Motor neuron (in vitro differentiated cells): ENCODE measurements at regions not wholly inside any gene's neighbourhood (a gene's known extent, or its start where the extent isn't known, plus 50 kb on each side); places are given as distances from the start of the nearest gene placed in this dataset.
"Not testable (repeated sequence)": the region's sequence is repeated elsewhere in the genome, so short reads cannot be mapped to it uniquely, and the experiment has no call there.

Source experiments
- ATAC-seq, 8 experiments: fragments of 200-7000 bp; cut with Tn5 transposase; replicated peaks in 6 of 8; 2 replicates each; pipeline ENCODE4 v1.8.0; 2021; ENCODE audit warnings: mild to moderate bottlenecking in 8 of 8, moderate library complexity in 8 of 8
- H3K27ac ChIP-seq, 2 donors: fragments of 250-450 bp; sonication (Bioruptor Pico); 2 replicates each; pipeline ENCODE4 v1.9.0; 2021; ENCODE audit warnings: antibody characterized with exemption in 2 of 2, mild to moderate bottlenecking in 2 of 2, moderate library complexity in 1 of 2
- H3K4me1 ChIP-seq, 2 donors: fragments of 250-450 bp; sonication (Bioruptor Pico); replicated peaks in 1 of 2; 2 replicates each; pipeline ENCODE4 v1.6.1; 2021; ENCODE audit warnings: antibody characterized with exemption in 2 of 2, mild to moderate bottlenecking in 2 of 2, moderate library complexity in 1 of 2
- H3K4me3 ChIP-seq, 5 donors: fragments of 250-450 bp; sonication (Bioruptor Pico); 2 replicates each; pipeline ENCODE4 v1.9.0; 2021; ENCODE audit warnings: antibody characterized with exemption in 5 of 5, mild to moderate bottlenecking in 5 of 5, moderate library complexity in 4 of 5
- whole genome bisulfite sequencing, 10 experiments: fragments of 450-650 bp; shearing (Covaris generic); methylation state at CpG; one replicate each; pipeline ENCODE4 v1.0.0; 2022; 5-methylcytosine and 5-hydroxymethylcytosine counted together
- in situ Hi-C, 9 experiments: fragments of 400-800 bp; cut with MboI; loops; one replicate each; pipeline ENCODE4 v1.15.0; 2021; ENCODE audit warnings: low sequenced_read_pairs in 9 of 9, low pct_unique_long_range_greater_than_20kb in 2 of 9; ENCODE audit not compliant: unreplicated experiment in 9 of 9

DNA sequence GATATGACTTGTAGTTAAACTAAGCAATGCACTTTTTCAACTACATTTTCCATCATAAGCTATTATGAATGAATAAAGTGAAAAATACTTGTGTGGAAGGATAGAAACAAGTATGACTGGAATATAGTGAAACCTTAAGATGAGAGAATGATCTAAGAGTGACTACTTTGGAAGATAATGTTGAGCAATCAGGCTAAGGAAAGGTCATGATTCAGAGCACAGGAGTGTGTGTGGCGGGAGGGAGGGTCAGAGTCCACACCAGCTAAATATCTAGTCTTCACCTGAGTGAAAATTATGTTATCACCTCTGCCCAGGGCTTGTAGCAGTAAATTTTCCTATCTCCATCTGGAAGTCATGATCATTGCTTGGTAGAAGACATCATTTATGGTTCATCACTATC, 833.4 kb upstream of the ATXN8OS start:
- no peak overlapping the region for H3K4me3 ChIP-seq
- WGBS, 10 experiments: 0 to 100% (median 33%) methylated on average over 1 of the region's 1 CpG; no CpG with 5 or more reads in 7 of the 10 experiments
- no peak for ATAC-seq

DNA sequence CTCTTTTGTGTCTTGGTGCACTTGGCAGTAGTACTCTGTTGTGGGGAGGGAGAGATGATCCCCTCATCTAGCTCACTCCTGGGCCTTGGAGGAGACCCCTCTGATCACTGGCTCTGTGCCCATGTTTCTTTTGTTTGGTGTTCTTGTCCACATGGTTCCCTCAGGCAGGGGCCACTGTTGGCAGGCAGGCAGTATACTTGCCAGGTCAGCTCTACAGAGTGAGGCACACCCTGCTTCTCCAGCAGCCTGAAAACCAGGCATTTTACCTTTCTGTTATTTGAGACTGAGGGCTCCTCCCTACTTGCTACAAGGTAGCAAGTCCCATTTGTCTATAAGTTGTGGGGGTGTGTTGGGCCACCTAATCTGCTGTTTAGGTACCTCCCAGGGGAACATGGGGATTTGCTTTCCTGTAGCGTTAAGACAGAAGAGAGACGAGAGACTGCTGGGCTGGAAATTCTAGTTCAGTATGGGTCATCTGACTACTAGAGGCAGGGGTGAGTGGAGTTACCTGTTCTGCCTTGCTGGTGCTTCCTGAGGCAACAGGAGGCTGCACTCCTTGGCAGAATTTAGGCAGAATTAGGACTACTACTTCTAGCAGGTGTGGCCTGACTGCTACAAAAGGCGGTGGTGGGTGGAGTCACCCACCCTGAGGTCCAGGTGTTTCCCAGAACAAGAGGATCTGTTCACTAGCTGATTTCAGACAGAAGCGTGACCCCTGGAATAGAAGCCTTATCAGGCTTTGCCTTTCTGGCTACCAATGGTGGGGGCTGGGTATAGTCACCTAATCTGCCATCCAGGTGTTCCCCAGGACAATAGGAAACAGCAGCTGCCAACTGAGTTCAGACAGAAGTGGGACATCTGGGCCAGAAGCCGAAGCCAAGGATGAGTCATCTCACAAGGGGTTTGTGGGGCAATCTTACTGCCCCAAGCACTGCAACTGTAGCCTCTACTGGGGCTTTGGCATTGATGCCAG, 843.0 kb upstream of the ATXN8OS start:
- peak in 1 of 8 experiments; percentile 49 for ATAC-seq
- H3K4me3 ChIP-seq: no peak overlapping the region
- H3K27ac ChIP-seq: no peak overlapping the region
- 10 to 100% (median 61%) methylated on average over 1 to 4 of the region's 5 CpGs; no CpG with 5 or more reads in 4 of the 10 experiments for WGBS, 10 experiments
- H3K4me1 ChIP-seq: no peaks in the 10 kb centered on the region
- in situ Hi-C loops: no loop called here

More for the DNA sequence above, 833.4 kb upstream of the ATXN8OS start:
- no peaks in the 10 kb centered on the region for H3K4me1 ChIP-seq
- in situ Hi-C loops: no loop called here
- no peak overlapping the region for H3K27ac ChIP-seq

DNA sequence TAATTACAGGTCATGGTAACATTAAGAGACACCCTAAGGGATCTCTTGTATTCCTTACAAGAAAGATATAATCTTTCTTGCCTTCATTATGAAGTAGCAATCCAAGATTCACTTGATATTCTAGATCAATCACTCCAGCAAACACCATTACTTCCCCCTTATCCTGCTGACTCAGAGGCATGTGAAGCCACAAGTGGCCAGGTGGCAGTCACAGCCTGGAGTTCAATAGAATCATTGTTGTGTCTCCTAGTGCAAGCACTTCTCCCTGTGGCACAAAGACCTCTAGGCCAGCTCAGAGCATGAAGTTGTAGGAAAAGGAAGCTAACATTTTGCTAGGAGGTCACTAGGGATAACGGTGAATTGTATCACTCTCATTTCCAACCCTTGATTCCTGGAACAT, 864.3 kb upstream of the ATXN8OS start:
- in situ Hi-C loops: no loop called here
- ATAC-seq: no peak
- no peak overlapping the region for H3K27ac ChIP-seq
- no peaks in the 10 kb centered on the region for H3K4me1 ChIP-seq
- WGBS, 10 experiments: 43 to 100% (median 83%) methylated on average over 1 of the region's 1 CpG; no CpG with 5 or more reads in 4 of the 10 experiments
- no peak overlapping the region for H3K4me3 ChIP-seq

DNA sequence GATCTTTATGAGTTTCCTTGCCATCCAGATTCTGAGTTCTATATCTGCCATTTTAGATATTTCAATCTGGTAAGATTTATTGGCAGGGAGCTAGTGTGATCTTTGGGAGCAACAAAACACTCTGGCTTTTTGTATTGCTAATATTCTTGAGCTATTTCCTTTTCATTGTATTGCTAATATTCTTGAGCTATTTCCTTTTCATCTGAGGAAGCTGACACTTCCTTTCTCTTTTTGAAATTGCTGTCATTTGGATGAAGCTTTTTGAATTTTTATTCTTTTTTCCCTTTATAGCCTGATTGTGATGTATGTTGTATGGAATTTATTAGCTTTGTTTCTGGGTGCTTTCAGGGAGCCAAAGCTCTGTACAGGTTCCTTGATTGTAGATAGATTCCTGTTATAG, 873.5 kb upstream of the ATXN8OS start:
- Histone ChIP-seq H3K4me3 (no peak overlapping the region), H3K4me1 (peaks cover 0 to 3% of the 10 kb centered on the region in 2 donors), H3K27ac (no peak overlapping the region)
- no peak for ATAC-seq
- in situ Hi-C loops: no loop called here

DNA sequence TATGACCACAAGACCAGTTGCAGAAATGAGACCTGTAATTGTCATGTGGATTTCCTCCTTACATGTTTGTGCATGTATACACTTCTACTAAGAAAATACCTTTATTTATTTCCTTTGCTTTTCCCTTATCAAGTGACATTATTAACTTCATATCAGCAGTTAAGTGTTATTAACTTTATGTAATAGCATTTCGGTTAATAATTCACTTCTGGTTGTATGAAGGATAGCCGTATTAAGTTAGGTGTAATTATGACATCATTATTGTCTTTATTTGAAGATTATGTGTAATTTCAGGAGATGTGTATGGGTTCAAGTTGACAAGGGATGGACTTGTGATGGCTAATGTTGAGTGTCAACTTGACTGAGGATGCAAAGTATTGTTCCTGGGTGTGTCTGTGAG, 881.2 kb upstream of the ATXN8OS start:
- Histone ChIP-seq H3K4me1 (no peaks in the 10 kb centered on the region), H3K4me3 (no peak overlapping the region), H3K27ac (no peak overlapping the region)
- WGBS, 10 experiments: 27 to 100% (median 93%) methylated on average over 2 of the region's 2 CpGs; no CpG with 5 or more reads in 3 of the 10 experiments
- no peak for ATAC-seq
- in situ Hi-C loops: no loop called here

DNA sequence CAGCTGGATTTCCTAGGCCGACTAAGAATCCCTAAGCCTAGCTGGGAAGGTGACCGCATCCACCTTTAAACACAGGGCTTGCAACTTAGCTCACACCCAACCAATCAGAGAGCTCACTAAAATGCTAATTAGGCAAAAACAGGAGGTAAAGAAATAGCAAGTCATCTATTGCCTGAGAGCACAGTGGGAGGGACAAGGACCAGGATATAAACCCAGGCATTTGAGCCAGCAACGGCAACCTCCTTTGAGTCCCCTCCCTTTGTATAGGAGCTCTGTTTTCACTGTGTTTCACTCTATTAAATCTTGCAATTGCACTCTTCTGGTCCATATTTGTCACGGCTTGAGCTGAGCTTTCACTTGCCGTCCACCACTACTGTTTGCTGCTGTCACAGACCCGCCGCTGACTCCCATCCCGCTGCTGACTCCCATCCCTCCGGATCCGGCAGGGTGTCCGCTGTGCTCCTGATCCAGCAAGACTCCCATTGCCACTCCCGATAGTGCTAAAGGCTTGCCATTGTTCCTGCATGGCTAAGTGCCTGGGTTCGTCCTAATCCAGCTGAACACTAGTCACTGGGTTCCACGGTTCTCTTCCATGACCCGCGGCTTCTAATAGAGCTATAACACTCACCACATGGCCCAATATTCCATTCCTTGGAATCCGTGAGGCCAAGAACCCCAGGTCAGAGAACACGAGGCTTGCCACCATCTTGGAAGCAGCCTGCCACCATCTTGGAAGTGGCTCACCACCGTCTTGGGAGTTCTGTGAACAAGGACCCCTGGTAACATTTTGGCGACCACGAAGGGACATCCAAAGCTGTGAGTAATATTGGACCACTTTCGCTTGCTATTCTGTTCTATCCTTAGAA, 885.8 kb upstream of the ATXN8OS start:
- H3K4me1 ChIP-seq, H3K27ac ChIP-seq, ATAC-seq, in situ Hi-C loops, H3K4me3 ChIP-seq: not testable (repeated sequence)
- WGBS, 10 experiments: 43 to 100% (median 90%) methylated on average over 1 to 16 of the region's 22 CpGs

DNA sequence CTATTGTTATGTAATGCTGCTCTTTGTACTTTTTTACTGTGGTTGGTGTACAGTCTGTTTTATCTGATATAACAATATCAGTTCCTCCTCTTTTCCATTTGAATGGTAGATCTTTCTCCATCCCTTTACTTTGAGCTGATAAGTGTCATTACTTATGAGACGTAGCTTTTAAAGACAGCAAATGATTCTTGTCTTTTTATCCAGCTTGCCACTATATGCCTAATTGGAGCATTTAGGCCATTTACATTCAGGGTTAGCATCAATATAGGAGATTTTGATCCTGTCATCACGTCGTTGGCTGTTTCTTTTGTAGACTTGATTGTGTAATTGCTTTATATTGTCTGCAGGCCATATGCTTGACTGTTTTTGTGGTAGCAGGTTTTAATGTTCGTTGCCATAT, 894.2 kb upstream of the ATXN8OS start:
- Histone ChIP-seq H3K27ac (no peak overlapping the region), H3K4me1 (no peaks in the 10 kb centered on the region), H3K4me3 (no peak overlapping the region)
- 0 to 83% (median 20%) methylated on average over 1 to 4 of the region's 4 CpGs; no CpG with 5 or more reads in 1 of the 10 experiments for WGBS, 10 experiments
- in situ Hi-C loops: no loop called here
- peak in 1 of 8 experiments; percentile 44 for ATAC-seq

DNA sequence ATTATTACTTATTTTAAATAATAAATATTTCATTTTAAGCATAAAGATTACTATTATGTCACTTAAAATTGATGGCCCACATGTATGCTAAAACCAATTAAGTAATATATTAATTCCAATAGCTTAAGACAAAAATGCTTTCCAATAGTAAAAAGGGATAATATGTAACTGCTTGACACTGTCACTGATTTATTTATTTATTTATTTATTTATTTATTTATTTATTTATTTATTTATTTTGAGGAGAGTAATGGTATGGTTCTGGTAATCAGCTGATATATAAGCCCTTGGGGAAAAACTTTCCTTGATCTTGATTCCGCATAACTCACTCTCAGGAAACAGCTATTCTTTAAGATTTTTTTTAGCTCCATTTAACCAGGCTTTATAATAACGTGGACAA, 903.0 kb upstream of the ATXN8OS start:
- no peak overlapping the region for H3K27ac ChIP-seq
- no peak for ATAC-seq
- WGBS, 10 experiments: 0 to 100% (median 72%) methylated on average over 1 to 2 of the region's 2 CpGs

DNA sequence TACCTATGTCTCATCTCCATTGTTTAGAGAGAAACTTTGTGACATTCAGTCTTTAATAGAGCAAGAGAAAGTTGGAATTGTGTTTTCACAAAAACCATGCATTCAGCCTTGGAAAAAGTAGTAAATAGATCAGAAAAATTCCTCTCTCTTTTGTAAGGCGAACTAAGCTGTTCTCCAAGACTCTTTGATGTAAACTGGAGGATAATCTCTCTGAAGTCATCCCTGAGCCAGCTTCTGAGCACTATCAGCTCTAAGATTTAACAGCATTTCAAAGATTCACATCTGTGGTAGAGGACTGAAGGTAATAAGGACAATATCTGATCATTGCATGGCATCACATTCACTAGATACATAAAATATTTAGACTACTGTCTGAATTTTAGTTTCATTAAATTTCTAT, 904.6 kb upstream of the ATXN8OS start:
- no peak overlapping the region for H3K27ac ChIP-seq
- in situ Hi-C loops: no loop called here
- no peak for ATAC-seq
- H3K4me1 ChIP-seq: no peaks in the 10 kb centered on the region
- WGBS, 10 experiments: 0 to 89% (median 40%) methylated on average over 1 of the region's 1 CpG; no CpG with 5 or more reads in 3 of the 10 experiments
- no peak overlapping the region for H3K4me3 ChIP-seq

More for the DNA sequence above, 903.0 kb upstream of the ATXN8OS start:
- in situ Hi-C loops: no loop called here
- Histone ChIP-seq H3K4me1 (no peaks in the 10 kb centered on the region), H3K4me3 (no peak overlapping the region)

DNA sequence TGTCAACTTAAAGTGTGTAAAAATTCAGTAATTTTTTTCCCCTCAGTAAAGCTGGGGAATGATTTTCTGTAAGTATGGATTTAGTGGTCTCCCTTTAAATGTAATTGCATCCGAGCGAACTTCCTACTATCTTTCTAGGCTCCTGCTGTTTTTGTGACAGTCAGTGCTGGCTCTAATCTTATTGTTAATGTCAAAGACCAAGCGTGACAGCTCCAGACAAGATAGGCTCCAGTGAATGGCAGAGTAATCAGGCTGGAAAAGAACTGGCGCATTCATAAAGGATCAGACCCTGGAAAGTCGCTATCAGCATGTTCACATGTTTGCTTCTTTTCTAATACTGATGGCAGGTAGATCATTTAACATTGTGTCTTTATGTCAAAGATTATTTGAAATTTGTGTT, 908.0 kb upstream of the ATXN8OS start:
- Histone ChIP-seq H3K4me3 (no peak overlapping the region), H3K27ac (no peak overlapping the region), H3K4me1 (no peaks in the 10 kb centered on the region)
- in situ Hi-C loops: no loop called here
- peak in 4 of 8 experiments; percentile 29 to 79 (median 52) for ATAC-seq
- WGBS, 10 experiments: 6 to 68% (median 25%) methylated on average over 2 to 5 of the region's 5 CpGs

DNA sequence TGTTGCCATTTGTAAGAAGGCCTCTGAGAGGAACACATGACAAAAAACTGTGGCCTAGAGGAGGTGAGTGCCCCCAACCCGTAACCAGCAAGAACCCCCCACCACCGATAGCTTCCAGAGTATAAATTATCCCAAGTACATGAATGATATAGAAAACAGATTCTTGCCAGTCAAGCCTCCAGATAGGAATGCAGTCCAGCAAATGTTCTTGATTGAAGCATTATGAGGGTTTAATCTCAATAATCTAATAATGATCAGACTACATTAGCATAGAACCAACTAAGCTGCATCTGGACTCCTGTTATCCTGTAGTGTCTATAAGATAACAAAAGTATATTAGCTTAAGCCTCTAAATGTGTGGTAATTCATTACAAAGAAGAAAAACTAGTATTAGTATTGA, 908.9 kb upstream of the ATXN8OS start:
- no peak overlapping the region for H3K4me3 ChIP-seq
- whole genome bisulfite sequencing, 10 experiments: 40 to 90% methylated on average over 2 of the region's 2 CpGs; no CpG with 5 or more reads in 8 of the 10 experiments
- H3K27ac ChIP-seq: no peak overlapping the region
- in situ Hi-C loops: no loop called here
- ATAC-seq: no peak
- no peaks in the 10 kb centered on the region for H3K4me1 ChIP-seq

DNA sequence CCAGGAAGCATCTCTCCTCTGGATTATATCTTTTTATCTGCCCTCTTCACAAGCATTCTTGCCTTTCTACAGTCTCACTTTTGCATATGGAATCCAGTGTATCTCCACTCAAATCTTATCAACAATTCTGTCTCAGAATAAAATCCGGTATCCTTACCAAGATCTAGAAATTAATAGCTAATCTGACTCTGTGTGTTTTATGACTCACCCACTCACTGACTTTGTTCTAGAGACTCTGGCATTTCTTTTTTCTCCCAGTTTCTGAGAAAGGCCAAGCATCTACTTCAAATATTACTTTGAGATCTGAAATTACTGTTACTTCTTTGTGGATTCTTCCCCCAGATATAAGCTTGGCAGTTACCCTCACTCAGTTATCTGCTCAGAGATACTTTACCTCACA, 913.5 kb upstream of the ATXN8OS start:
- no peak for ATAC-seq
- in situ Hi-C loops: no loop called here
- WGBS, 10 experiments: 0 to 100% (median 56%) methylated on average over 1 of the region's 1 CpG; no CpG with 5 or more reads in 2 of the 10 experiments
- Histone ChIP-seq H3K4me1 (no peaks in the 10 kb centered on the region), H3K4me3 (no peak overlapping the region), H3K27ac (no peak overlapping the region)

DNA sequence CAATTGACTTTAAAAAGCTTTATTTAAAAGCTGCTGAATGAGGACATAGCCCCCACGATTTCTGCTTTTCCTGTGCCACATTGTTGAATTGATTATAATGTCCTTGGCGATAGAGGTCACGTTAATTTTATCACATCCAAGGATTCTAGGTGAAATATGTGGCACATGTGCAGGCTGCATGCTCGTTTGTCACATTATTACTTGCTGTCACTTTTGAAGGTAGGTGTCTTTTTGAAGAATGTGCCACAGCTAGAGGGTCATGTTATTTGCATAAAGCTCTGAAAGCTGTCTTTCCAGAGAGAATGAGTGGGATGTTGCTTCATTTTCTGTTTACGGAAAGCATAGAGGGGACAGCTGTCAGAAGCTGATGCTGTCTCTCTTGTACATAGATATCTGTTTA, 927.6 kb upstream of the ATXN8OS start:
- peaks cover 9 to 36% of the 10 kb centered on the region in 2 donors for H3K4me1 ChIP-seq
- 0 to 51% (median 22%) methylated on average over 1 to 5 of the region's 5 CpGs for WGBS, 10 experiments
- no peak overlapping the region for H3K4me3 ChIP-seq
- peak overlapping the region in 1 of 2 donors; percentile 59 for H3K27ac ChIP-seq
- peak in 5 of 8 experiments; percentile 62 to 97 (median 92) for ATAC-seq
- in situ Hi-C loops: no loop called here
